ENCODE measurements at regions not wholly inside any gene's neighbourhood (a gene's known extent, or its start where the extent isn't known, plus 50 kb on each side); places are given as distances from the start of the nearest gene placed in this dataset.

GRCh38 chr1:78297836-78298235 is 192.9 kb upstream of the PTGFR start:
- Histone ChIP-seq H3K9me3 (no peaks in the 10 kb centered on the region), H3K27me3 (replicated peaks; ENCODE audit: insufficient read depth) (no peaks in the 10 kb centered on the region), H3K4me1 (replicated peaks) (no peaks in the 10 kb centered on the region), H3K36me3 (no peaks in the 10 kb centered on the region), H3K4me3 (no peak overlapping the region), H3K27ac (no peak overlapping the region)
- TF ChIP-seq POLR2AphosphoS5 (IDR thresholded peaks at IDR 0.05), result no peak
- no peak for TF ChIP-seq POLR2A (IDR thresholded peaks at IDR 0.05)
- TF ChIP-seq, protein P1, sequence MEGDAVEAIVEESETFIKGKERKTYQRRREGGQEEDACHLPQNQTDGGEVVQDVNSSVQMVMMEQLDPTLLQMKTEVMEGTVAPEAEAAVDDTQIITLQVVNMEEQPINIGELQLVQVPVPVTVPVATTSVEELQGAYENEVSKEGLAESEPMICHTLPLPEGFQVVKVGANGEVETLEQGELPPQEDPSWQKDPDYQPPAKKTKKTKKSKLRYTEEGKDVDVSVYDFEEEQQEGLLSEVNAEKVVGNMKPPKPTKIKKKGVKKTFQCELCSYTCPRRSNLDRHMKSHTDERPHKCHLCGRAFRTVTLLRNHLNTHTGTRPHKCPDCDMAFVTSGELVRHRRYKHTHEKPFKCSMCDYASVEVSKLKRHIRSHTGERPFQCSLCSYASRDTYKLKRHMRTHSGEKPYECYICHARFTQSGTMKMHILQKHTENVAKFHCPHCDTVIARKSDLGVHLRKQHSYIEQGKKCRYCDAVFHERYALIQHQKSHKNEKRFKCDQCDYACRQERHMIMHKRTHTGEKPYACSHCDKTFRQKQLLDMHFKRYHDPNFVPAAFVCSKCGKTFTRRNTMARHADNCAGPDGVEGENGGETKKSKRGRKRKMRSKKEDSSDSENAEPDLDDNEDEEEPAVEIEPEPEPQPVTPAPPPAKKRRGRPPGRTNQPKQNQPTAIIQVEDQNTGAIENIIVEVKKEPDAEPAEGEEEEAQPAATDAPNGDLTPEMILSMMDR (IDR thresholded peaks at IDR 0.05), result no peak
- intact Hi-C loops (cut with DNase I), result no loop called here
- DNase-seq (ENCODE audit: low spot score), result no peak
- 59% methylated on average over 4 of the region's 4 CpGs for WGBS

DNA sequence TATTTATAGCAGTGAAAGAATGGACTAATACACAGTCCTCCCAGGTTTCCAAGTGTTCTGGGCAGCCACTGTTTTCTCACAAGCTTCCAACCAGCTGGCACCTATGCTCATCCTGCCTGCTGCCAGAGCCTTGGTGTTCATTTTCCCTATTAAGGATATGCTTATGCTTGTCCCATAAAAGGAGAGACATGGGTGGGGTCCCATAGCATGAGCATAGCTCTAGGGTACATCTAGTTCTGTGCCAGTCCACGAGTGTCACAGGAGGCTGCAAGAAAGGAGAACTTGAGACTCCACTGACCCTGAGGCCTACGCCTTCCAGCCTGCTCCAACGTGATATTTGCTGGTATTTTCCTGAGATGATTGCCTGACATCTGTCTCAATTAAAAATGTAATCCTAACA is 192.4 kb upstream of the PTGFR start:
- H3K9me3 ChIP-seq, result no peaks in the 10 kb centered on the region
- no peak overlapping the region for H3K4me3 ChIP-seq
- 66% methylated on average over 3 of the region's 3 CpGs for whole genome bisulfite sequencing
- H3K27ac ChIP-seq, result no peak overlapping the region
- DNase-seq (ENCODE audit: low spot score), result no peak
- H3K27me3 ChIP-seq (replicated peaks; ENCODE audit: insufficient read depth), result no peaks in the 10 kb centered on the region
- H3K36me3 ChIP-seq, result no peaks in the 10 kb centered on the region
- intact Hi-C loops (cut with DNase I), result no loop called here
- no peaks in the 10 kb centered on the region for H3K4me1 ChIP-seq (replicated peaks)
- TF ChIP-seq POLR2AphosphoS5 (IDR thresholded peaks at IDR 0.05) (no peak), POLR2A (IDR thresholded peaks at IDR 0.05) (no peak)
- TF ChIP-seq, protein P1 (IDR thresholded peaks at IDR 0.05), result no peak

DNA sequence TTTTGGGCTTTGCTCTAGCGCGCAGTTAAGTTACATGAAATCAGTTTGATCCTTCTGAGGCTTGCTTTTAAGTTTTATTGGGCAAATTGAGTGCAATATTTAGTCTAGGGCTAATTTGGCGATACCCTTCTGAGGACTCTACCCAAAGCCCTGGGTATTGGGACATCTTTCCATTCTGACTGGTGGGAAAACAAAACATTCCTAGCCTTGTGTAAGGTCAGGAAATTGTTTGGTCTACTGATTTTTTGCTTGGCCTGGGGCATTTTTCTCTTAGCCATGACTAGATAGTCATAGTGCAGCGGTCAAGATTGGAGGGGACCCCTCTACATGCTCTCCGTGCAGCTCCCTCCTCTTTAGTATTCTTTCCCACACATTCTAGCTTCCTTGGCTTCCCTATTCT is 189.6 kb upstream of the PTGFR start:
- intact Hi-C loops (cut with DNase I), result no loop called here
- no peak for DNase-seq (ENCODE audit: low spot score)
- Histone ChIP-seq H3K36me3 (no peaks in the 10 kb centered on the region), H3K9me3 (no peaks in the 10 kb centered on the region), H3K4me3 (no peak overlapping the region), H3K4me1 (replicated peaks) (no peaks in the 10 kb centered on the region), H3K27ac (no peak overlapping the region), H3K27me3 (replicated peaks; ENCODE audit: insufficient read depth) (no peaks in the 10 kb centered on the region)
- TF ChIP-seq POLR2A (IDR thresholded peaks at IDR 0.05) (no peak), POLR2AphosphoS5 (IDR thresholded peaks at IDR 0.05) (no peak)
- TF ChIP-seq, protein P1 (IDR thresholded peaks at IDR 0.05), result no peak
- 96% methylated on average over 5 of the region's 5 CpGs for WGBS

GRCh38 chr1:78303620-78304019 is 187.2 kb upstream of the PTGFR start:
- no peak for DNase-seq (ENCODE audit: low spot score)

GRCh38 chr1:78304341-78304740 is 186.4 kb upstream of the PTGFR start:
- TF ChIP-seq, protein P1 (IDR thresholded peaks at IDR 0.05), result no peak
- no peak for TF ChIP-seq POLR2AphosphoS5 (IDR thresholded peaks at IDR 0.05)
- no peak for TF ChIP-seq POLR2A (IDR thresholded peaks at IDR 0.05)
- Histone ChIP-seq H3K4me3 (no peak overlapping the region), H3K4me1 (replicated peaks) (no peaks in the 10 kb centered on the region), H3K36me3 (no peaks in the 10 kb centered on the region), H3K27ac (no peak overlapping the region), H3K9me3 (no peaks in the 10 kb centered on the region), H3K27me3 (replicated peaks; ENCODE audit: insufficient read depth) (no peaks in the 10 kb centered on the region)
- 74% methylated on average over 1 of the region's 1 CpG for WGBS
- DNase-seq (ENCODE audit: low spot score), result no peak
- intact Hi-C loops (cut with DNase I), result no loop called here

More at GRCh38 chr1:78303620-78304019, 187.2 kb upstream of the PTGFR start:
- Histone ChIP-seq H3K27me3 (replicated peaks; ENCODE audit: insufficient read depth) (no peaks in the 10 kb centered on the region), H3K4me3 (no peak overlapping the region), H3K27ac (no peak overlapping the region), H3K4me1 (replicated peaks) (no peaks in the 10 kb centered on the region), H3K36me3 (no peaks in the 10 kb centered on the region), H3K9me3 (no peaks in the 10 kb centered on the region)
- TF ChIP-seq POLR2AphosphoS5 (IDR thresholded peaks at IDR 0.05), result no peak
- TF ChIP-seq POLR2A (IDR thresholded peaks at IDR 0.05), result no peak
- TF ChIP-seq, protein P1 (IDR thresholded peaks at IDR 0.05), result no peak
- WGBS, result 47% methylated on average over 2 of the region's 2 CpGs
- intact Hi-C loops (cut with DNase I), result no loop called here

All from prostate gland (tissue), 2 donors.